Heart left ventricle (tissue), 16 donors: ENCODE measurements at regions not wholly inside any gene's neighbourhood (a gene's known extent, or its start where the extent isn't known, plus 50 kb on each side); places are given as distances from the start of the nearest gene placed in this dataset.
"Not testable (repeated sequence)": the region's sequence is repeated elsewhere in the genome, so short reads cannot be mapped to it uniquely, and the experiment has no call there.

ENCODE experiments used
- ATAC-seq, 4 donors: fragments of 200-7000 bp; cut with Tn5 transposase; one replicate each; pipeline ENCODE4 v1.9.1; 2020 to 2022; ENCODE audit warnings: moderate library complexity in 4 of 4, mild to moderate bottlenecking in 3 of 4, moderate number of reproducible peaks in 1 of 4
- DNase-seq, 5 donors: peaks; one replicate each; pipeline ENCODE4 v3.0.0-alpha.2; 2020
- H3K27ac ChIP-seq, 12 donors: fragments of 200-600 bp; sonication (generic) in 4 of 12; one replicate each; pipeline versions ENCODE4 v1.5.0 to v1.8.0; 2016 to 2022; ENCODE audit warnings: mild to moderate bottlenecking in 2 of 12
- H3K27me3 ChIP-seq, 9 donors: fragments of 200-600 bp; sonication (generic) in 2 of 9; one replicate each; pipeline versions ENCODE4 v1.5.1 to v1.8.0; 2016 to 2022; ENCODE audit warnings: mild to moderate bottlenecking in 3 of 9
- H3K36me3 ChIP-seq, 9 donors: fragments of 200-600 bp; sonication (generic) in 2 of 9; one replicate each; pipeline versions ENCODE4 v1.5.0 to v1.8.0; 2018 to 2022; ENCODE audit warnings: mild to moderate bottlenecking in 2 of 9
- H3K4me1 ChIP-seq, 12 donors: fragments of 200-600 bp; sonication (generic) in 4 of 12; one replicate each; pipeline versions ENCODE4 v1.5.0 to v1.8.0; 2016 to 2022; ENCODE audit warnings: mild to moderate bottlenecking in 3 of 12
- H3K4me3 ChIP-seq, 12 donors: fragments of 200-600 bp; sonication (generic) in 4 of 12; one replicate each; pipeline versions ENCODE4 v1.5.0 to v1.8.0; 2017 to 2022; ENCODE audit warnings: mild to moderate bottlenecking in 9 of 12, moderate library complexity in 4 of 12
- H3K9me3 ChIP-seq, 12 donors: fragments of 200-600 bp; sonication (generic) in 4 of 12; one replicate each; pipeline versions ENCODE4 v1.5.0 to v1.8.0; 2016 to 2022; ENCODE audit warnings: mild to moderate bottlenecking in 1 of 12
- CTCF ChIP-seq, 12 donors: fragments of 200-600 bp; sonication (generic) in 4 of 12; IDR thresholded peaks; one replicate each; pipeline versions ENCODE4 v1.5.0 to v1.8.0; 2018 to 2022; ENCODE audit warnings: antibody characterized with exemption in 12 of 12, mild to moderate bottlenecking in 5 of 12
- POLR2A ChIP-seq, 2 donors: fragments of 450-650 bp; IDR thresholded peaks; one replicate each; pipeline ENCODE4 v1.6.1; 2017; ENCODE audit warnings: antibody characterized with exemption in 2 of 2, mild to moderate bottlenecking in 2 of 2, moderate library complexity in 2 of 2
- WGBS, 4 donors: extraction: QIAGEN DNeasy Blood & Tissue Kit in 2 of 4; methylation state at CpG; one replicate each; pipeline versions ENCODE4 v1.1.5 to v1.1.7; 2013 to 2018; 5-methylcytosine and 5-hydroxymethylcytosine counted together
- intact Hi-C, 10 donors: fragments of 100-400 bp; cut with DNase I; formaldehyde crosslinking; loops; one replicate each; pipeline versions ENCODE4 v1.11.1 to v1.14.2; 2022
- donor health status: ischemic (EF 13 %, LVEDD 7.1; RV severe dilation, severe dysfunction).
- donor health status: healthy with polysubstance abuse.
- donor health status: DM: no; HTN: yes; CAD: no.
- donor health status: DM: no; HTN: no; CAD: no.
- donor health status: ischemic (EF 25% LVEDD 6.9; RV normal size, moderate dysfunction).
- donor health status: ischemic (EF 25% LVEDD 5.7; RV mildly dilated, moderate dysfunction).
- donor health status: healthy.
- donor health status: DM: yes; HTN: yes; CAD: no.
- donor health status: ischemic (EF 35%, LVEDD 5.7; RV mildly dilated, moderate dysfunction).
- donor health status: nonischemic (EF 11% LVEDD 7.7; RV severe dilation, severe dysfunction).
- donor health status: DM: yes; HTN: yes; CAD: no.
- donor health status: PGD.
- donor health status: ischemic (EF 29% LVEDD 5.4; RV normal size, mild dysfunction).
- donor health status: nonischemic (EF 23%, LVEDD 6.1; RV moderate dilation, normal function).

- Histone ChIP-seq H3K9me3 (no peaks in the 10 kb centered on the region), H3K27me3 (no peaks in the 10 kb centered on the region), H3K4me3 (no peak overlapping the region), H3K27ac (no peak overlapping the region), H3K4me1 (no peaks in the 10 kb centered on the region), H3K36me3 (no peaks in the 10 kb centered on the region)
- no peak for TF ChIP-seq POLR2A (IDR thresholded peaks at IDR 0.05)
- no peak for TF ChIP-seq CTCF (IDR thresholded peaks at IDR 0.05)
- intact Hi-C loops: no loop called here
- ATAC-seq: no peak
- WGBS, 4 donors: 63 to 80% (median 76%) methylated on average over 3 of the region's 3 CpGs
- no peak for DNase-seq
These were observed 128.2 kb upstream of the MYO10 start for GRCh38 chr5:17064241-17064640.

GRCh38 chr5:17065458-17065857, 129.4 kb upstream of the MYO10 start:
- intact Hi-C loops: no loop called here
- WGBS, 4 donors: 62 to 79% (median 71%) methylated on average over 3 of the region's 3 CpGs
- peak in 1 of 4 donors; percentile 37 for ATAC-seq

GRCh38 chr5:17066026-17066425, 129.9 kb upstream of the MYO10 start:
- H3K4me3 ChIP-seq, H3K36me3 ChIP-seq, DNase-seq, H3K27ac ChIP-seq, ATAC-seq, H3K9me3 ChIP-seq, H3K27me3 ChIP-seq, intact Hi-C loops: not testable (repeated sequence)
- H3K4me1 ChIP-seq: peaks cover 0 to 15% (median 2%) of the 10 kb centered on the region in 12 donors
- WGBS, 4 donors: 79 to 90% (median 83%) methylated on average over 5 of the region's 5 CpGs

More at GRCh38 chr5:17065458-17065857, 129.4 kb upstream of the MYO10 start:
- Histone ChIP-seq H3K27me3 (no peaks in the 10 kb centered on the region), H3K27ac (no peak overlapping the region), H3K9me3 (no peaks in the 10 kb centered on the region), H3K4me3 (no peak overlapping the region), H3K4me1 (peaks cover 0 to 11% (median 2%) of the 10 kb centered on the region in 12 donors), H3K36me3 (no peaks in the 10 kb centered on the region)
- TF ChIP-seq CTCF (IDR thresholded peaks at IDR 0.05): no peak
- TF ChIP-seq POLR2A (IDR thresholded peaks at IDR 0.05): no peak
- peak in 2 of 5 donors; percentile 32 for DNase-seq

GRCh38 chr5:17067657-17068392, 131.7 kb upstream of the MYO10 start:
- H3K36me3 ChIP-seq: no peaks in the 10 kb centered on the region
- H3K4me1 ChIP-seq: peaks cover 0 to 15% (median 2%) of the 10 kb centered on the region in 12 donors
- DNase-seq (no peak), ATAC-seq (no peak)
- H3K9me3 ChIP-seq: no peaks in the 10 kb centered on the region
- TF ChIP-seq CTCF (IDR thresholded peaks at IDR 0.05) (no peak), POLR2A (IDR thresholded peaks at IDR 0.05) (no peak)
- no peak overlapping the region for H3K4me3 ChIP-seq
- no peaks in the 10 kb centered on the region for H3K27me3 ChIP-seq
- H3K27ac ChIP-seq: no peak overlapping the region
- WGBS, 4 donors: 89 to 93% (median 91%) methylated on average over 8 of the region's 8 CpGs
- intact Hi-C loops: no loop called here
